Activated CD4-positive, alpha-beta T cell treated with anti-CD3 and anti-CD28 coated beads, Interleukin-2, Interleukin-6, amounts not matched to agents 100 ng/mL and 50 ng/mL, durations not matched to agents 16 hours and 8 hours (primary cell): ENCODE measurements at regions not wholly inside any gene's neighbourhood (a gene's known extent, or its start where the extent isn't known, plus 50 kb on each side); places are given as distances from the start of the nearest gene placed in this dataset.
"Not testable (repeated sequence)": the region's sequence is repeated elsewhere in the genome, so short reads cannot be mapped to it uniquely, and the experiment has no call there.

Experiments
- DNase-seq: peaks from one replicate; pipeline ENCODE4 v3.0.0-alpha.2; 2020

DNA sequence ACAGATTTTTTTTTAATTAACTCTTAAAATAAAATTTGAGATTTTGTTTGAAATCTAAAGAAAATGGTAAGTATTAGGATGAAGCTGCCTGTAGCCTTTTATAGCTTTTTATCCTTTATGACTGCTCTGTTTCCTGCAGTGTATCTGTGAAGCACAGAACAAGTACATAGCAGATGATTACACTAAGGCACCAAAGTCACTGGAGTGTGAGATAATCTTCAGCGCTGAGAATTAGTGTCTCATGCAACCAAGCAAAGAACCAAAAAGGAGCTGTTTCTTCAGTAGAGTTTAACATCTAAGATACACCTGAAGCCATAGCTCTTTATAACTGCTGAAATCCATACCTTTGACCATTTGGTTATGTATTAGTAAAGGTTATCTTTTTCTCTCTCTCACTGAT, 1989.8 kb upstream of the PCDH10 start:
- no peak for DNase-seq

- no peak for DNase-seq
Measured at GRCh38 chr4:131192318-131192717, 1956.8 kb upstream of the PCDH10 start.

DNA sequence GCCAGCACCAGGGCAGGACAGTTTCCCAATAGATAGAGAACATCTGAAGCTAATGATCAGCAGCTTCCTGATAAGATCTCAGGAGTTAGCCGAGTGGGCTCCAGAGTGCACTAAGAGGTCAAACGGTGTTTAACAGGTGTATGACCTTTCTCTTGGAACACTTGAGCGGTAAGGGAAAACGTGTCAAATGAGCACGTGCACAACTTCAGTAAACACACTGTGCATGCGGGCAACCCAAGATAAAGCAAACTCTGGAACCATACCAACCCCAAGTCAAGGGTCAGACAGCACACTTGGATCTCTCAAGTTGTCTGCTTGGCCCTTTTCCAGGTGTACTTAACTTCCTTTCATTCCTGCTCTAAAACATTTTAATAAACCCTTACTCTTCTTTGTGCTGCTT, 1941.5 kb upstream of the PCDH10 start:
- DNase-seq = no peak

DNA sequence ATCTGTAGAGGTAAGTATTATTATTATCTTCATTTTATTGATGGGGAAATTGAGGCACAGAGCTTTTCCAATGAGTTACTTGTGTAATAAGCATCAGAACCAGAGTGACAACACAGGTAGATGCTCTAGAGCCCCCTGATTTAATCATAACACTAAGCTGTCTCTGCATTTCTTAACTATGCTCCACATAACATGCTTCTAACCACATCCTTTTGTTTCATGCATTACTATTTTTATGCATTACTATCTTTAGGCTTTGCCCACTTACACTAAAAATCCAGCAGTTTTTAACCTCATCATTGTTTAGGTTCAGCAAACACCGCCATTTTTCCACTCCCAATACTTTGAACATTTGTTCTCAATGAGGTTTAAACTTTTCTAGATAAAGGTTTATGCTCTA, 1900.8 kb upstream of the PCDH10 start:
- no peak for DNase-seq

- DNase-seq = no peak
Measured at GRCh38 chr4:131251321-131251720, 1897.8 kb upstream of the PCDH10 start.

DNA sequence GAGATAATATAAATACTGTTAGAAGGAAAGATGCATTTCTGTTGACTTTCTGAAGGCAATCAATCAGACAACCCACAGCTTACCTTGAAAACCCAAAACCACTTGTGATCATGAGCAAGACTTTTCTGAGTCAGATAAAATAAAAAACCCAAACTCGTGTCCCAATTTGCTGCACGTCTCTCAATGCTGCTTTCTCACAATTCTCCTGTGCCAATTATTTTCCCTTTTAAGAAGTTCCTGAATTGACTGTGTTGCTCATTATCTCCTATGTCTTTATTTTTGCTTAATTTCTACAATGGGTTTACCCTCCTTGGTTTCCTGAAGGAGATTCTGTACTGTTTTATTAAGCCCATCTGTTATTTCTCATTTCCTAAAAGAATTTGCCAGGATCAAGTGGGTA, 1891.9 kb upstream of the PCDH10 start:
- no peak for DNase-seq

- no peak for DNase-seq
Measured at GRCh38 chr4:131258361-131258760, 1890.7 kb upstream of the PCDH10 start.

DNA sequence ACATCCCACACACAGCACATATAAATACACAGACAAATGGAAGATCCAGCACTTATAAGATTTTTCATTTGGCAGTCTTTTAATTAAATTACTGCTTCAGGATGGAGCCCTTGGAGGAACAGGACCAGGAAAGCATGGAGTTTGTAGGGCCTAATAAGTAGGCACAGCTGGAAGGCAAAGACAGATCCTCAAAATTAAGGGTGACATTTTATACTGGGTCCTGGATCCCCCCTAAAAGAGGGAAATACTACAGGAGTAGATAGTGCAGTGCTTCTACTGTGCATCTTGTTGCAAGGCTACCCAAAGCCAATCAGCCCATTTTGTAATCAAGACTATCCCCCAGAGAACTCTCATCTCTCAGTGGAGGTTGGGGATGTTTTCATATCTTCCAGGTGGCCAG, 1860.7 kb upstream of the PCDH10 start:
- DNase-seq = no peak

DNA sequence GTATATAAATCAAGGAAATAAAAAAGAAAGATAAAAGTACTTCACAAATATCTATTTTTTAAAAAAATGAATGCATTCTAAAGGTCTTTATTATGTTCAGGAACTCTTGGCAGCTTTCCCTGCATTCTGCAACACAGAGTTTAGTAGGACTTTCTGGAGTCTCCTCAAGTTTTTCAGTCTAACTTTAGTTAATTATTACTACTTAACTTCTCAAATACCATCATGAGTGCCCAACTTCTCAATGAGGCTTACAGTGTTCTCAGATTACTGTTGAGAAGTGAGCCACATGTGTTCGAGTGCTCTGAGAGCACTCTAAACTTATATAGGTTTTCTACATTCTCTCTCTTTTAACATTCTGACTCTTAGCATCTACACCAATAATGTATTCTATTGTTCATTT, 1852.9 kb upstream of the PCDH10 start:
- no peak for DNase-seq

DNA sequence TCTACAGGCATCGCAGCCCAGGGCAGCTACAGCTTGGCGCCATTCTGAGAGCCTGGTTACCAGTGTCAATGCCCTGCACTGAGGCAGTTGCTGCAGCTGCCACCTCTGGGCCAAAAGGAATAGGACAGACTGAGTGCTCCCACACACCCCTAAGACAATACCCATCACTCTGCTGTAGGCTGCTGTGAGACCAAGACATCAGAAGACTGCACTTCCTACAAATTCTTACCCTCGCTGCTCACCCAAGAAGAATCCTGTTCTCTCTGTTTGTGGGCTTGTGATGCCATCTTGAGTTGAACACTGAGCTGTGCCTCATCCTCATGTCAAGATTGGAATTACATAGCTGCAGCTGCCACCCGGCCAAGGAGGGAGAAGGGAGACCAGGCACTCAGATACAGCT, 1847.0 kb upstream of the PCDH10 start:
- no peak for DNase-seq

- DNase-seq = no peak
Measured at GRCh38 chr4:131304686-131305085, 1844.4 kb upstream of the PCDH10 start.

- DNase-seq = no peak
Measured at GRCh38 chr4:131309628-131310027, 1839.5 kb upstream of the PCDH10 start.

DNA sequence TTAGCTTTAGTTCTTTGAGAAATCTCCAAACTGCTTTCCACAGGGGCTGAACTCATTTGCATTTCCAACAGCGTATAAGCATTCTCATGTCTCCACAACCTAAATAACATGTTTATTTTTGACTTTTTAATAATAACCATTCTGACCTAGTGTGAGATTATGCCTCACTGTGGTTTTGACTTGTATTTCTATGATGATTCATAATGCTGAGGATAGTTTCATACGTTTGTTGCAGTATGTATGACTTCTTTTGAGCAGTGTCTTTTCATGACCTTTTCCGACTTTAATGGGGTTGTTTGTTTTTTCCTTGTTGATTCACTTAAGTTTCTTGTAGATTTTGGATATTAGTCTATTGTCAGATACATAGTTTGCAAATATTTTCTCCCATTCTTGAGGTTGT, 1833.0 kb upstream of the PCDH10 start:
- no peak for DNase-seq

GRCh38 chr4:131337936-131338335, 1811.2 kb upstream of the PCDH10 start:
- DNase-seq = no peak

DNA sequence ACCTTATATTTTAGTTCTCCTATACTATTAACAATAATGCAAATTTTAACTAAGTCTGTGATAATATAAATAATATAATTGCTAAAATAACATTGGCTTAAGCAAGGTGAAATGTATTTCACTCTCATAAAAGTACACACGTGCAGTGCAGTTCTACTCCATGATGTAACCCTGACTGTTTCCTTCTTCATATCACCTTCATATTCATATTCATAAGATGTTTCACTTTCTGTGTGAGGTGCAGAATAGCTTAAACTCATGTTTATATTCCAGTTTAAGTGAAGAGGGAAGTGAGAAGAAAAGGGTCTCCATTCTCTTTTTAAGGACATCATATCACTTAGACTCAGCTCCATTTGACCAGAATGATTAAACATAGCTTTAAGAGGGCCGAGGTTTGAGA, 1810.0 kb upstream of the PCDH10 start:
- DNase-seq = no peak

DNA sequence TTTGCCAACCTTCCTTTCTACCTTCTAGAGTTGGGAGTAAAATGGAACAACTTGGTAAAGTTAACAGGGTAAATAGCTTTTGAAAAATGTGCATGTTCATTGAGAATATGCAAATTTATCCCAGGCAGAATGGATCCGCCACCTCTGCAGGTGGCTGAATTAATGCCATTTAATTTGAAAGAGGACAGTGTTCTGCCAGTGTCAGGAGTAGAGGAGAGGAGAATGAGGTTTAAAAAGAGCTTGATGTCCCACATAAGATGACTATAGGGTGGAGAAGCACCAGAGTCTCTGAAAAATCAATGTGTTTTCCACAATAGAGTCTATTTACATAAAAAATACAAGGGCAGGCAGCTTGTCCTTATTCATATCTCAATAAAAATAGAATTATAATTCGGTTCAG, 1804.3 kb upstream of the PCDH10 start:
- DNase-seq = no peak

DNA sequence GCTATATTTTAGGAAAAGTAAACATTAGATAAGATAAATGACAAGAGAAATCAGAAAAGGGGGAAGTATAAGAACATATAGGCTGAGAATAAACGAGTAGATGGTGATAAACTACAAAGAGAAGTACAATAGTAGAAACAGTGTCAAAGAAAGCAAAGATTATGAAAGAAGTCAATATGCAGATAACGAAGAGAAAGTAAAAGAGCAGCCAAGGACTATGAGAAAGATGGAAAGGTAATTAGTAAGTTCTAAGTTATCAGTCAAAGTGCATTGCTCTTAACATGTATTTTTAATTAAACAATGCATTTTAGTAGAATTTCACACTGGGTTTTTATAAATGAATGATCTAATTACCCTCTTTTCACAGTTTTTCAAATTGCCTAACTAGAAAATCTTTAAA, 1801.3 kb upstream of the PCDH10 start:
- DNase-seq = no peak

DNA sequence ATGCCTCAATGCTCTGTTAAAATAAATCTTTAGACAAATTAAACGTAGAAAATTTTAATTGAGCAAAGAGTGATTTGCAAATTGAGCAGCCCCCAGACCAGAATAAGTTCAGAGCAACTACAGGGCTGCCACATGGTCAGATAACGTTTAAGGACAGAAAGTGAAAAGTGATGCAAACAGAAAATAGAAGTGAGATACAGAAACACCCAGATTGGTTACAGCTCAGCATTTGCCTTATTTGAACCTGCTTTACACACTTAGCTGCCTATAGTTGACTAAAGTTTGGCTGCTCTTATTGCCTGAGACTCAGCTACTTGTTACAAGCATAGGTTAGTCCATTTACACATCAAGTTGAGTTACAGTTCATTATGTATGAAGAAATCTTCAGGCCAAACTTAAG, 1800.8 kb upstream of the PCDH10 start:
- no peak for DNase-seq

GRCh38 chr4:131352371-131352770, 1796.7 kb upstream of the PCDH10 start:
- not testable (repeated sequence) for DNase-seq

DNA sequence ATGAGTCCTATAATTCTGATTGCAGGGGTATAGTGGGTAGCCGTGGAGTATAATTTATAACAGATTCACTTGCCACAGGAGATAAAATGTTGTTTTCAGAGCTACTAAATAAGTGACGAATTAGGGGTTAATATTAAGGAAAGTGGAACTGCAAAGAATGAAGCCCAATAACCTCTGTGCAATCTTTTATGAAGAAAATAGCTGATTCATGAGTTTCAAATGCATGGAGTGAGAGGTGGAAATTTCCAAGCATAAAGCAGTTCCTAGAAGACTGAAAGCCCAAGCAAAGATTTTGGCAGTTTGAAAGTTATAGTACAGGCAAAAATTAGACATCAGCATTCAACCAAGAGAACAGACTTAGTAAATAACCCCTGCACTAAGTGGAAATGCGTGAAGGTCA, 1782.4 kb upstream of the PCDH10 start:
- DNase-seq = no peak

DNA sequence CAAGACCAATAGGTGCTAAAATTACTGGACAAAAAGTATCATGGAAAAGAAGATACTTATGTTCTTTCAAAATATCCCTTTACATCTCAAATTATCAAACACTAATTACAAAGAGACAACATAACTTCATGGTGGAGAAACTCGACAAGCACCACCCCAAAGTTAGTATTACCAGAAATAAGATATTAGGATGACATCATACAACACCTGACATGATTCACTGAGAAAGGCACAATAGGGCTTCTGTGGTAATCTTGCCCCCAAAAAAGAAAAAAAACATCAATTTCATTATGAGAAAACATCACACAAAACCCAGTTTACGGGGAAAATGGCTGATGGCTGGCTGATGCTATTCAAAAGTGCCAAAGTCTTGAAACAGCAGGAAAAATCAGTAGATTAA, 1781.7 kb upstream of the PCDH10 start:
- DNase-seq = no peak

GRCh38 chr4:131370846-131371245, 1778.2 kb upstream of the PCDH10 start:
- DNase-seq = no peak

DNA sequence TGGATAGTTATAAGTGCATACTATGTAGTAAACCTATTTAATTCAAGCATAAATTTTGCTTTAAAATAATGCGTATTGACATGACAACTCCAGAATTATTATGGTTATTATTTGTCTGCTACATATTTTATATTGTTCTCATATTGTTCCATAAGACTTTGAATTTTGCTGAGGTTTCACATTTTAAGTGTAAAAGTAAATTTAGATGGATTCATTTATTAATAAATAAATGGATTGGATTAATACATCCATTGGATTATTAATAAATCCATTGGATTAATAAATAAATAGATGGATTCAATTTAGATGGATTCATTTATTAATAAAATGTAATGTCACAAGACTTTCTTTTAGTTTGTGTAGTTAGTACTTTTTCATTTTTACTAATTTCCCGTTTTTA, 1768.0 kb upstream of the PCDH10 start:
- DNase-seq = no peak

DNA sequence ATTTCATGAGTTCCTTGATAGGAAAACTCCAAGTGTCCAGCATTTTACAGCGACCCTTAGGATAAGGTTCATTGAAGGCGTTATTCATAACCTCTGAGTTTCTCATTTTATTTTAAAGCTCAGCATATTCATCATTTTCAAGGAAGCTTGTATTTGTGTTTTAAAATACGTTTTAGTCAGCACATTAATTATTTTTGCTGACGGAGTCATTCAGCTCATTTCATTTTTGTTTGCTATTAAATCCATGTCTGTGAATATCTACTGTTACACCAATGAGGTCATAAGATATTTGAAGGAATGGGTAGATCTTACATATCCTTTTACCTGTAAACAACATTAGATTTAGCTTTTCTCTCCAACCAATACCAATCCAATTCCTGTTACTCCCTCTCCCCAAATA, 1766.3 kb upstream of the PCDH10 start:
- DNase-seq = no peak

DNA sequence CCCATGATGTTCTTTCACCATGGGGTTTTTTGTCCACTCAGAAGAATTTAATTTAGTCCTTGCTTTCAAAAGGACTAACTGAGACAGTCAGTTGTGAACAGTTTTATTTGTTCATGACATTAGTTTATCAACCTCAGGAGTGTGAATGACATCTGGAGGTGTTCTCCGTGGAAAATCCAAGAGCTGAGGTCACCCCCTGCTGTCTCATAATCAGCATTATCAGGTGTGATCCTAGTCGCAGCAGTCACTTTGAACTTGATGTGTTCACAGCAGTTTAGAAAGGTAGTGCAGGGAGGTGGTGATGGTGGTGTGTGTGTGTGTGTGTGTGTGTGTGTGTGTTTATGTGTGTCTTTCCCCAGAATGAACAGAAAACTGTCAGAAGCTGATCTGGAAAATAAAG, 1760.8 kb upstream of the PCDH10 start:
- no peak for DNase-seq

- DNase-seq = no peak
Measured at GRCh38 chr4:131408102-131408501, 1741.0 kb upstream of the PCDH10 start.
